ENCODE measurements at regions not wholly inside any gene's neighbourhood (a gene's known extent, or its start where the extent isn't known, plus 50 kb on each side); places are given as distances from the start of the nearest gene placed in this dataset.

DNA sequence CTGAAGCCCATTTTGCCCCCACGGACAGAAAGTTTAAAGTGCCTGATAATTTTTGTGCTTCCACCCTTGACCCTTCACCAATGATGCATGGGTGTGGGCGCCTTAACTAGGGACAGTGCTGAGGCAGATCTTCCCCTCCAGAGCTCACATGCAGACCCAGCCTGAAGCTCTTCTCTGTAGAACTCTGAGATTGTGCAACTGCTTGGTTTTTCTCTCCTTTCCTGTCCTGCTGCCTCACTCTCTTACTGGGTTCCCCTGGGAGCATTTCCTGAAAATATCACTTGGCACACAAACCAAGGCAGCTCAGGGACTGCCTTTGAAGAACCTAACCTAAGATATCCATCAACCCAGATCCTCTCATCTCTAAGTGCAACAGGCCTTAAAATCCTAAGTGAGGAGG, 220.3 kb upstream of the STT3B start:
- TF ChIP-seq, protein P1, sequence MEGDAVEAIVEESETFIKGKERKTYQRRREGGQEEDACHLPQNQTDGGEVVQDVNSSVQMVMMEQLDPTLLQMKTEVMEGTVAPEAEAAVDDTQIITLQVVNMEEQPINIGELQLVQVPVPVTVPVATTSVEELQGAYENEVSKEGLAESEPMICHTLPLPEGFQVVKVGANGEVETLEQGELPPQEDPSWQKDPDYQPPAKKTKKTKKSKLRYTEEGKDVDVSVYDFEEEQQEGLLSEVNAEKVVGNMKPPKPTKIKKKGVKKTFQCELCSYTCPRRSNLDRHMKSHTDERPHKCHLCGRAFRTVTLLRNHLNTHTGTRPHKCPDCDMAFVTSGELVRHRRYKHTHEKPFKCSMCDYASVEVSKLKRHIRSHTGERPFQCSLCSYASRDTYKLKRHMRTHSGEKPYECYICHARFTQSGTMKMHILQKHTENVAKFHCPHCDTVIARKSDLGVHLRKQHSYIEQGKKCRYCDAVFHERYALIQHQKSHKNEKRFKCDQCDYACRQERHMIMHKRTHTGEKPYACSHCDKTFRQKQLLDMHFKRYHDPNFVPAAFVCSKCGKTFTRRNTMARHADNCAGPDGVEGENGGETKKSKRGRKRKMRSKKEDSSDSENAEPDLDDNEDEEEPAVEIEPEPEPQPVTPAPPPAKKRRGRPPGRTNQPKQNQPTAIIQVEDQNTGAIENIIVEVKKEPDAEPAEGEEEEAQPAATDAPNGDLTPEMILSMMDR (IDR thresholded peaks at IDR 0.05): no peak
- TF ChIP-seq POLR2AphosphoS5 (IDR thresholded peaks at IDR 0.05): no peak
- TF ChIP-seq EP300 (IDR thresholded peaks at IDR 0.05): no peak
